Right lobe of liver (tissue), 4 donors: ENCODE measurements at regions not wholly inside any gene's neighbourhood (a gene's known extent, or its start where the extent isn't known, plus 50 kb on each side); places are given as distances from the start of the nearest gene placed in this dataset.

Experiments used
- CTCF ChIP-seq, 4 donors: fragments of 200-600 bp in 3 of 4; fragments of 450-650 bp in 1 of 4; IDR thresholded peaks; one replicate each; pipeline versions ENCODE4 v1.5.1 to v1.8.0; 2016 to 2022; ENCODE audit warnings: antibody characterized with exemption in 4 of 4, mild to moderate bottlenecking in 2 of 4
- POLR2A ChIP-seq: fragments of 450-650 bp; IDR thresholded peaks from one replicate; pipeline ENCODE4 v1.6.1; 2017; ENCODE audit warnings: antibody characterized with exemption, mild to moderate bottlenecking
- donor health status: DM: no; HTN: no; CAD: no.
- donor health status: DM: no; HTN: no; CAD: no.
- donor health status: DM: no; HTN: yes; CAD: no.

- TF ChIP-seq CTCF (IDR thresholded peaks at IDR 0.05) (peak; percentile 34 to 54 (median 45)), POLR2A (no peak)
Observed at GRCh38 chr12:23376238-23376637, 573.2 kb downstream of the SOX5 start.
